ENCODE measurements at regions not wholly inside any gene's neighbourhood (a gene's known extent, or its start where the extent isn't known, plus 50 kb on each side); places are given as distances from the start of the nearest gene placed in this dataset.

DNA sequence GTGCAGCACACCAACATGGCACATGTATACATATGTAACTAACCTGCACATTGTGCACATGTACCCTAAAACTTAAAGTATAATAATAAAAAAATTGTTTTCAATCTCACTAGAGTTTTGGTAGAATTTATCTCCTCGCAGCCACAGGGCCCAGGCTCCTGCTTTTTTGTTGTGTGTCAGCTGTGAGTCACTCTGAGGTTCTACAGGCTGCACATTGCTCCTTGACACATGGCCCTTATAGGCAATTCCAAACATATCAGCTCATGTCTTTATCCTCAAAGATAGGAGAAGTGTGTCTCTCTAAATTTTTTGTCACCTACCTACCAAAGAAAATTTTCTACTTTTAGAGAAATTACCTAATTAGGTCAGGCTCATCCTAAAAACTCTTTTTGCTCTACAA, 252.1 kb upstream of the ADGRL3 start:
- Mint-ChIP-seq H3K27me3 (ENCODE audit: low read depth) (no peaks in the 10 kb centered on the region), H3K36me3 (no peaks in the 10 kb centered on the region), H3K9me3 (peaks cover 10% of the 10 kb centered on the region; the same call in 1 of the 2 replicates), H3K4me1 (no peaks in the 10 kb centered on the region), H3K27ac (no peak overlapping the region), H3K4me3 (no peak overlapping the region)
- DNase-seq (ENCODE audit: low spot score) (no peak), ATAC-seq (no peak)
- ChIA-PET POLR2A (no interaction called here), CTCF (no interaction called here)
- TF ChIP-seq, protein P1, sequence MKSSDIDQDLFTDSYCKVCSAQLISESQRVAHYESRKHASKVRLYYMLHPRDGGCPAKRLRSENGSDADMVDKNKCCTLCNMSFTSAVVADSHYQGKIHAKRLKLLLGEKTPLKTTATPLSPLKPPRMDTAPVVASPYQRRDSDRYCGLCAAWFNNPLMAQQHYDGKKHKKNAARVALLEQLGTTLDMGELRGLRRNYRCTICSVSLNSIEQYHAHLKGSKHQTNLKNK (CRISPR knock-in tag; IDR thresholded peaks at IDR 0.05): no peak
- TF ChIP-seq MXD4 (CRISPR knock-in tag; IDR thresholded peaks at IDR 0.05; ENCODE audit: borderline replicate concordance): no peak
- no peak for TF ChIP-seq CTCF (IDR thresholded peaks at IDR 0.05)
- no peak for TF ChIP-seq SMAD3 (CRISPR knock-in tag; IDR thresholded peaks at IDR 0.05; ENCODE audit: borderline replicate concordance)
- TF ChIP-seq ZNF532 (CRISPR knock-in tag; IDR thresholded peaks at IDR 0.05; ENCODE audit: borderline replicate concordance): no peak
- no peak for TF ChIP-seq EMX1 (CRISPR knock-in tag; IDR thresholded peaks at IDR 0.05)
- TF ChIP-seq IRF2 (CRISPR knock-in tag; IDR thresholded peaks at IDR 0.05; ENCODE audit: borderline replicate concordance, low read depth): no peak
- TF ChIP-seq TCF7 (CRISPR knock-in tag; IDR thresholded peaks at IDR 0.05; ENCODE audit: low read depth): no peak
- no peak for TF ChIP-seq GABPB1 (CRISPR knock-in tag; IDR thresholded peaks at IDR 0.05)
- no peak for TF ChIP-seq ZNF416 (CRISPR knock-in tag; IDR thresholded peaks at IDR 0.05)
- TF ChIP-seq TEAD1 (CRISPR knock-in tag; IDR thresholded peaks at IDR 0.05): no peak
- TF ChIP-seq AFF4 (CRISPR knock-in tag; IDR thresholded peaks at IDR 0.05; ENCODE audit: borderline replicate concordance): no peak
- TF ChIP-seq, protein P2, sequence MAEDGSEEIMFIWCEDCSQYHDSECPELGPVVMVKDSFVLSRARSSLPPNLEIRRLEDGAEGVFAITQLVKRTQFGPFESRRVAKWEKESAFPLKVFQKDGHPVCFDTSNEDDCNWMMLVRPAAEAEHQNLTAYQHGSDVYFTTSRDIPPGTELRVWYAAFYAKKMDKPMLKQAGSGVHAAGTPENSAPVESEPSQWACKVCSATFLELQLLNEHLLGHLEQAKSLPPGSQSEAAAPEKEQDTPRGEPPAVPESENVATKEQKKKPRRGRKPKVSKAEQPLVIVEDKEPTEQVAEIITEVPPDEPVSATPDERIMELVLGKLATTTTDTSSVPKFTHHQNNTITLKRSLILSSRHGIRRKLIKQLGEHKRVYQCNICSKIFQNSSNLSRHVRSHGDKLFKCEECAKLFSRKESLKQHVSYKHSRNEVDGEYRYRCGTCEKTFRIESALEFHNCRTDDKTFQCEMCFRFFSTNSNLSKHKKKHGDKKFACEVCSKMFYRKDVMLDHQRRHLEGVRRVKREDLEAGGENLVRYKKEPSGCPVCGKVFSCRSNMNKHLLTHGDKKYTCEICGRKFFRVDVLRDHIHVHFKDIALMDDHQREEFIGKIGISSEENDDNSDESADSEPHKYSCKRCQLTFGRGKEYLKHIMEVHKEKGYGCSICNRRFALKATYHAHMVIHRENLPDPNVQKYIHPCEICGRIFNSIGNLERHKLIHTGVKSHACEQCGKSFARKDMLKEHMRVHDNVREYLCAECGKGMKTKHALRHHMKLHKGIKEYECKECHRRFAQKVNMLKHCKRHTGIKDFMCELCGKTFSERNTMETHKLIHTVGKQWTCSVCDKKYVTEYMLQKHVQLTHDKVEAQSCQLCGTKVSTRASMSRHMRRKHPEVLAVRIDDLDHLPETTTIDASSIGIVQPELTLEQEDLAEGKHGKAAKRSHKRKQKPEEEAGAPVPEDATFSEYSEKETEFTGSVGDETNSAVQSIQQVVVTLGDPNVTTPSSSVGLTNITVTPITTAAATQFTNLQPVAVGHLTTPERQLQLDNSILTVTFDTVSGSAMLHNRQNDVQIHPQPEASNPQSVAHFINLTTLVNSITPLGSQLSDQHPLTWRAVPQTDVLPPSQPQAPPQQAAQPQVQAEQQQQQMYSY (CRISPR knock-in tag; IDR thresholded peaks at IDR 0.05): no peak
- TF ChIP-seq SOX15 (CRISPR knock-in tag; IDR thresholded peaks at IDR 0.05): no peak
- TF ChIP-seq, protein P3, sequence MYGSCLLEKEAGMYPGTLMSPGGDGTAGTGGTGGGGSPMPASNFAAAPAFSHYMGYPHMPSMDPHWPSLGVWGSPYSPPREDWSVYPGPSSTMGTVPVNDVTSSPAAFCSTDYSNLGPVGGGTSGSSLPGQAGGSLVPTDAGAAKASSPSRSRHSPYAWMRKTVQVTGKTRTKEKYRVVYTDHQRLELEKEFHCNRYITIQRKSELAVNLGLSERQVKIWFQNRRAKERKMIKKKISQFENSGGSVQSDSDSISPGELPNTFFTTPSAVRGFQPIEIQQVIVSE (CRISPR knock-in tag; IDR thresholded peaks at IDR 0.05; ENCODE audit: borderline replicate concordance): no peak
- no peak for TF ChIP-seq ARID4B (CRISPR knock-in tag; IDR thresholded peaks at IDR 0.05; ENCODE audit: borderline replicate concordance)
- TF ChIP-seq, protein P4, sequence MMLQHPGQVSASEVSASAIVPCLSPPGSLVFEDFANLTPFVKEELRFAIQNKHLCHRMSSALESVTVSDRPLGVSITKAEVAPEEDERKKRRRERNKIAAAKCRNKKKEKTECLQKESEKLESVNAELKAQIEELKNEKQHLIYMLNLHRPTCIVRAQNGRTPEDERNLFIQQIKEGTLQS (CRISPR knock-in tag; conservative IDR thresholded peaks at IDR 0.05): no peak
- TF ChIP-seq, protein P5, sequence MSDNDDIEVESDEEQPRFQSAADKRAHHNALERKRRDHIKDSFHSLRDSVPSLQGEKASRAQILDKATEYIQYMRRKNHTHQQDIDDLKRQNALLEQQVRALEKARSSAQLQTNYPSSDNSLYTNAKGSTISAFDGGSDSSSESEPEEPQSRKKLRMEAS (CRISPR knock-in tag; IDR thresholded peaks at IDR 0.05): no peak

Data from WTC11 (cell line).